HL-60 (cell line): ENCODE measurements at regions not wholly inside any gene's neighbourhood (a gene's known extent, or its start where the extent isn't known, plus 50 kb on each side); places are given as distances from the start of the nearest gene placed in this dataset.

Experiments used
- DNase-seq, 2 experiments: peaks; one replicate each; pipeline ENCODE4 v3.0.0-alpha.2; 2010 to 2020; ENCODE audit warnings: low read depth in 1 of 2, low spot score in 1 of 2
- H3K27ac ChIP-seq: fragments of 250-450 bp; sonication (Bioruptor Pico); replicated peaks from 2 replicates; pipeline ENCODE4 v1.5.1; 2020; ENCODE audit warnings: mild to moderate bottlenecking, moderate library complexity
- H3K27me3 ChIP-seq: fragments of 250-450 bp; sonication (Bioruptor Pico); 2 replicates; pipeline ENCODE4 v1.5.1; 2021; ENCODE audit warnings: mild to moderate bottlenecking, moderate library complexity; ENCODE audit not compliant: insufficient read depth, poor library complexity, severe bottlenecking
- H3K4me3 ChIP-seq: replicated peaks from 2 replicates; pipeline ENCODE4 v1.5.1; 2011; ENCODE audit warnings: mild to moderate bottlenecking, control low read depth, low read length; ENCODE audit not compliant: insufficient read depth
- CTCF ChIP-seq: IDR thresholded peaks from one replicate; pipeline ENCODE4 v1.5.1; 2011; ENCODE audit warnings: low read length, control low read depth, inconsistent platforms; ENCODE audit not compliant: insufficient read depth
- GABPA ChIP-seq: IDR thresholded peaks from 2 replicates; pipeline ENCODE4 v1.6.1; 2012; ENCODE audit warnings: low read depth
- POLR2AphosphoS5 ChIP-seq: IDR thresholded peaks from 2 replicates; pipeline ENCODE4 v1.6.1; 2012; ENCODE audit warnings: low read depth
- REST ChIP-seq: IDR thresholded peaks from 2 replicates; pipeline ENCODE4 v1.6.1; 2012; ENCODE audit warnings: low read depth; ENCODE audit not compliant: insufficient replicate concordance
- SPI1 ChIP-seq: IDR thresholded peaks from 2 replicates; pipeline ENCODE4 v1.6.1; 2012; ENCODE audit warnings: low read depth, mild to moderate bottlenecking, borderline replicate concordance

- no peak overlapping the region for H3K4me3 ChIP-seq
- TF ChIP-seq GABPA: no peak
- TF ChIP-seq SPI1: no peak
- TF ChIP-seq REST: no peak
- TF ChIP-seq CTCF: no peak
- TF ChIP-seq POLR2AphosphoS5: no peak
- no peaks in the 10 kb centered on the region for H3K27me3 ChIP-seq
- H3K27ac ChIP-seq: no peak overlapping the region
- no peak for DNase-seq
Observed at GRCh38 chr3:67145738-67146137, 147.6 kb downstream of the KBTBD8 start.

GRCh38 chr3:67154429-67154828, 156.3 kb downstream of the KBTBD8 start:
- DNase-seq: no peak
- TF ChIP-seq POLR2AphosphoS5 (no peak), CTCF (no peak), SPI1 (no peak), GABPA (no peak), REST (no peak)
- H3K27ac ChIP-seq: no peak overlapping the region
- H3K27me3 ChIP-seq: no peaks in the 10 kb centered on the region
- no peak overlapping the region for H3K4me3 ChIP-seq

- no peak overlapping the region for H3K4me3 ChIP-seq
- no peaks in the 10 kb centered on the region for H3K27me3 ChIP-seq
- no peak overlapping the region for H3K27ac ChIP-seq
- DNase-seq: no peak
- no peak for TF ChIP-seq GABPA
- TF ChIP-seq POLR2AphosphoS5: no peak
- no peak for TF ChIP-seq SPI1
- no peak for TF ChIP-seq REST
- no peak for TF ChIP-seq CTCF
Observed at GRCh38 chr3:67167481-67167880, 169.4 kb downstream of the KBTBD8 start.
